H9 (cell line): ENCODE measurements at regions not wholly inside any gene's neighbourhood (a gene's known extent, or its start where the extent isn't known, plus 50 kb on each side); places are given as distances from the start of the nearest gene placed in this dataset.

ENCODE experiments used
- DNase-seq: peaks from one replicate; pipeline ENCODE4 v3.0.0-alpha.2; 2017
- H2AFZ ChIP-seq: one replicate; pipeline ENCODE4 v1.6.1; 2013; ENCODE audit warnings: mild to moderate bottlenecking, low read length, control low read depth, moderate library complexity
- H2AK5ac ChIP-seq: 2 replicates; pipeline ENCODE4 v1.6.1; 2013; ENCODE audit warnings: low read length, control low read depth, mixed read lengths; ENCODE audit not compliant: insufficient read length
- H2BK120ac ChIP-seq: one replicate; pipeline ENCODE4 v1.6.1; 2013; ENCODE audit warnings: low read depth, mild to moderate bottlenecking, low read length, control low read depth, inconsistent platforms; ENCODE audit not compliant: poor library complexity, severe bottlenecking
- H2BK12ac ChIP-seq: 2 replicates; pipeline ENCODE4 v1.6.1; 2013; ENCODE audit warnings: low read length, control low read depth, mixed read lengths, low read depth; ENCODE audit not compliant: insufficient read length
- H2BK15ac ChIP-seq: 2 replicates; pipeline ENCODE4 v1.6.1; 2013; ENCODE audit warnings: low read depth, low read length, control low read depth
- H2BK20ac ChIP-seq: one replicate; pipeline ENCODE4 v1.6.1; 2013; ENCODE audit warnings: low read depth, mild to moderate bottlenecking, low read length, control low read depth, inconsistent platforms; ENCODE audit not compliant: poor library complexity, severe bottlenecking
- H2BK5ac ChIP-seq: 2 replicates; pipeline ENCODE4 v1.6.1; 2013; ENCODE audit warnings: low read length, control low read depth, mixed read lengths; ENCODE audit not compliant: insufficient read length
- H3K14ac ChIP-seq: 2 replicates; pipeline ENCODE4 v1.6.1; 2013; ENCODE audit warnings: low read length, control low read depth; ENCODE audit not compliant: insufficient read depth
- H3K18ac ChIP-seq: 2 replicates; pipeline ENCODE4 v1.6.1; 2013; ENCODE audit warnings: low read depth, mild to moderate bottlenecking, mixed read lengths, low read length, control low read depth; ENCODE audit not compliant: insufficient read length
- H3K23ac ChIP-seq: 2 replicates; pipeline ENCODE4 v1.6.1; 2013; ENCODE audit warnings: low read length, control low read depth, mixed read lengths, low read depth; ENCODE audit not compliant: insufficient read length
- H3K23me2 ChIP-seq: 2 replicates; pipeline ENCODE4 v1.6.1; 2013; ENCODE audit warnings: low read depth, mild to moderate bottlenecking, mixed read lengths, low read length, control low read depth; ENCODE audit not compliant: insufficient read length, poor library complexity, severe bottlenecking
- H3K27ac ChIP-seq: 2 replicates; pipeline ENCODE4 v1.5.1; 2013; ENCODE audit warnings: low read length, control low read depth, mixed read lengths, low read depth; ENCODE audit not compliant: insufficient read length
- H3K27me3 ChIP-seq: 2 replicates; pipeline ENCODE4 v1.6.1; 2013; ENCODE audit warnings: low read length, control low read depth, inconsistent platforms; ENCODE audit not compliant: insufficient read depth
- H3K4ac ChIP-seq: 2 replicates; pipeline ENCODE4 v1.6.1; 2013; ENCODE audit warnings: low read depth, mild to moderate bottlenecking, control low read depth, inconsistent platforms, low read length, moderate library complexity
- H3K4me1 ChIP-seq: 2 replicates; pipeline ENCODE4 v1.6.1; 2013; ENCODE audit warnings: low read length, control low read depth, inconsistent platforms; ENCODE audit not compliant: insufficient read depth
- H3K4me2 ChIP-seq: 2 replicates; pipeline ENCODE4 v1.6.1; 2013; ENCODE audit warnings: low read length, control low read depth, mixed read lengths; ENCODE audit not compliant: insufficient read length, insufficient read depth
- H3K56ac ChIP-seq: 2 replicates; pipeline ENCODE4 v1.6.1; 2013; ENCODE audit warnings: low read depth, mild to moderate bottlenecking, mixed read lengths, low read length, control low read depth; ENCODE audit not compliant: insufficient read length
- H3K79me1 ChIP-seq: 2 replicates; pipeline ENCODE4 v1.6.1; 2013; ENCODE audit warnings: low read depth, mild to moderate bottlenecking, moderate library complexity, low read length, control low read depth, inconsistent platforms; ENCODE audit not compliant: insufficient read depth, poor library complexity, severe bottlenecking
- H3K79me2 ChIP-seq: 2 replicates; pipeline ENCODE4 v1.6.1; 2013; ENCODE audit warnings: low read length, control low read depth, inconsistent platforms; ENCODE audit not compliant: insufficient read depth
- H3K9ac ChIP-seq: 2 replicates; pipeline ENCODE4 v1.6.1; 2013; ENCODE audit warnings: low read length, control low read depth, mixed read lengths; ENCODE audit not compliant: insufficient read length; ENCODE audit errors: extremely low read depth
- H3K9me3 ChIP-seq: one replicate; pipeline ENCODE4 v1.6.1; 2013; ENCODE audit warnings: low read depth, low read length, inconsistent platforms; ENCODE audit not compliant: control insufficient read depth
- H3T11ph ChIP-seq: one replicate; pipeline ENCODE4 v1.6.1; 2013; ENCODE audit warnings: mild to moderate bottlenecking, low read length, control low read depth, inconsistent platforms
- H4K20me1 ChIP-seq: one replicate; pipeline ENCODE4 v1.6.1; 2013; ENCODE audit not compliant: control insufficient read depth, insufficient read length, insufficient read depth
- H4K5ac ChIP-seq: 2 replicates; pipeline ENCODE4 v1.6.1; 2013; ENCODE audit warnings: low read depth, mild to moderate bottlenecking, mixed read lengths, low read length, control low read depth; ENCODE audit not compliant: insufficient read length
- H4K8ac ChIP-seq: replicated peaks from 2 replicates; pipeline ENCODE4 v1.6.1; 2013; ENCODE audit warnings: low read length, control low read depth, mixed read lengths, low read depth; ENCODE audit not compliant: insufficient read length
- H4K91ac ChIP-seq: 2 replicates; pipeline ENCODE4 v1.6.1; 2013; ENCODE audit warnings: low read depth, mild to moderate bottlenecking, moderate library complexity, mixed read lengths, low read length, control low read depth; ENCODE audit not compliant: insufficient read length
- H3K27ac Mint-ChIP-seq, 3 experiments: 2 replicates in 2 of 3; 3 replicates in 1 of 3; pipeline ENCODE4 v1.8.0; 2020 to 2021; ENCODE audit warnings: mixed read lengths in 3 of 3, mild to moderate bottlenecking in 1 of 3, moderate library complexity in 1 of 3
- H3K27me3 Mint-ChIP-seq: 2 replicates; pipeline ENCODE4 v1.8.0; 2021; ENCODE audit warnings: low read depth, mild to moderate bottlenecking, moderate library complexity, mixed read lengths
- H3K36me3 Mint-ChIP-seq, 3 experiments: 2 replicates in 2 of 3; 3 replicates in 1 of 3; pipeline ENCODE4 v1.8.0; 2020 to 2021; ENCODE audit warnings: low read depth in 3 of 3, mixed read lengths in 3 of 3; ENCODE audit not compliant: insufficient read depth in 1 of 3
- H3K4me1 Mint-ChIP-seq, 2 experiments: 2 replicates each; pipeline ENCODE4 v1.8.0; 2020; ENCODE audit warnings: mixed read lengths in 2 of 2
- H3K4me3 Mint-ChIP-seq, 2 experiments: 2 replicates in 1 of 2; 3 replicates in 1 of 2; pipeline ENCODE4 v1.8.0; 2020 to 2021; ENCODE audit warnings: mild to moderate bottlenecking in 2 of 2, mixed read lengths in 2 of 2, moderate library complexity in 1 of 2
- H3K9me3 Mint-ChIP-seq, 2 experiments: 2 replicates in 1 of 2; 3 replicates in 1 of 2; pipeline ENCODE4 v1.8.0; 2020; ENCODE audit warnings: mild to moderate bottlenecking in 2 of 2, mixed read lengths in 2 of 2, moderate library complexity in 1 of 2
- CTCF ChIP-seq: fragments of 200-600 bp; sonication (generic); conservative IDR thresholded peaks from 3 replicates; pipeline ENCODE4 v1.8.0; 2021; ENCODE audit warnings: antibody characterized with exemption, mild to moderate bottlenecking
- WGBS: extraction: QIAGEN DNeasy Blood & Tissue Kit; methylation state at CpG from one replicate; pipeline ENCODE4 v1.1.7; 2013; ENCODE audit warnings: missing lambda C conversion rate, low lambda C conversion rate, mixed read lengths; ENCODE audit not compliant: insufficient read length; ENCODE audit errors: extremely low coverage; 5-methylcytosine and 5-hydroxymethylcytosine counted together

GRCh38 chr13:69591437-69591836, 516.2 kb upstream of the ATXN8OS start:
- Histone ChIP-seq H3K56ac (no peak overlapping the region), H2BK20ac (no peak overlapping the region), H3K18ac (no peak overlapping the region), H4K8ac (no peak overlapping the region), H2BK15ac (no peak overlapping the region), H4K91ac (no peak overlapping the region), H2BK120ac (no peak overlapping the region), H3K79me1 (no peaks in the 10 kb centered on the region), H2AFZ (no peak overlapping the region), H4K20me1 (no peaks in the 10 kb centered on the region), H3K4me2 (no peak overlapping the region), H4K5ac (no peak overlapping the region), H2AK5ac (no peak overlapping the region), H3K27ac (no peak overlapping the region), H2BK5ac (no peak overlapping the region), H3T11ph (no peak overlapping the region), H3K23me2 (no peaks in the 10 kb centered on the region), H3K9me3 (no peaks in the 10 kb centered on the region), H3K14ac (no peak overlapping the region), H3K4ac (no peak overlapping the region), H3K27me3 (no peaks in the 10 kb centered on the region), H2BK12ac (no peak overlapping the region), H3K79me2 (no peaks in the 10 kb centered on the region), H3K4me1 (no peaks in the 10 kb centered on the region), H3K23ac (no peak overlapping the region), H3K9ac (no peak overlapping the region)
- Mint-ChIP-seq H3K27ac (no peak overlapping the region), H3K27me3 (no peaks in the 10 kb centered on the region), H3K9me3 (no peaks in the 10 kb centered on the region), H3K36me3 (no peaks in the 10 kb centered on the region; a peak in 1 of 7 replicates), H3K4me3 (no peak overlapping the region), H3K4me1 (peaks cover 0 to 5% of the 10 kb centered on the region in 2 experiments; a peak in 2 of 4 replicates)
- no CpG with 5 or more reads among the region's 2 CpGs for WGBS
- TF ChIP-seq CTCF, result no peak
- no peak for DNase-seq
